GM12878 (cell line): ENCODE measurements at regions not wholly inside any gene's neighbourhood (a gene's known extent, or its start where the extent isn't known, plus 50 kb on each side); places are given as distances from the start of the nearest gene placed in this dataset.
A peak's percentile ranks its signal among the peaks of the same experiment; 100 is the strongest.

ENCODE experiments used
- ATAC-seq: fragments of 200-7000 bp; cut with Tn5 transposase; 3 replicates; pipeline ENCODE4 v1.9.1; 2020; ENCODE audit warnings: mild to moderate bottlenecking, moderate library complexity
- BruUV-seq: library from RNA; stranded (reverse); fragments of 400-500 nt; replicated peaks from 2 replicates; lab custom pipeline; 2021; lab: Mats Ljungman, UMichigan
- CTCF ChIA-PET: fragments of 300-600 bp; sonication (Branson Sonifier 250); formaldehyde crosslinking; extraction: SDS; loops from one replicate; lab custom pipeline; 2021; ENCODE audit warnings: inconsistent platforms; lab: Yijun Ruan, JAX
- POLR2A ChIA-PET: fragments of 350-600 bp; formaldehyde crosslinking; extraction: SDS; loops from one replicate; lab custom pipeline; 2021; ENCODE audit warnings: inconsistent platforms; lab: Charles Lee
- RAD21 ChIA-PET: fragments of 300-600 bp; sonication (Branson Sonifier 250); formaldehyde crosslinking; loops from one replicate; lab custom pipeline; 2023; ENCODE audit warnings: antibody characterized with exemption; ENCODE audit not compliant: unreplicated experiment; lab: Charles Lee
- SMC1A ChIA-PET: fragments of 300-600 bp; sonication (Branson Sonifier 250); formaldehyde crosslinking; loops from one replicate; lab custom pipeline; 2023; ENCODE audit not compliant: unreplicated experiment, uncharacterized antibody; lab: Charles Lee
- DNase-seq: peaks from one replicate; pipeline ENCODE4 v3.0.0-alpha.2; 2011; ENCODE audit warnings: low read depth, low spot score
- FAIRE-seq: peaks from 3 replicates; lab custom pipeline; 2011; peaks lifted over from hg19 to GRCh38; lab: Jason Lieb, UNC
- H2AFZ ChIP-seq: 2 replicates; pipeline ENCODE4 v1.6.0; 2011; ENCODE audit warnings: low read depth, low read length, control low read depth; ENCODE audit not compliant: control insufficient read depth
- H3K27ac ChIP-seq: 2 replicates; pipeline ENCODE4 v1.5.1; 2011; ENCODE audit warnings: control low read depth; ENCODE audit not compliant: control insufficient read depth, insufficient read depth
- H3K27me3 ChIP-seq, 2 experiments: replicated peaks in 1 of 2; 2 replicates each; pipeline versions ENCODE4 v1.6.0 to v1.6.1; 2011; ENCODE audit warnings: low read length in 1 of 2; ENCODE audit not compliant: control insufficient read depth in 2 of 2, insufficient read depth in 2 of 2
- H3K36me3 ChIP-seq, 2 experiments: 2 replicates each; pipeline ENCODE4 v1.5.1; 2011; ENCODE audit warnings: low read length in 1 of 2; ENCODE audit not compliant: control insufficient read depth in 2 of 2, insufficient read depth in 2 of 2
- H3K4me1 ChIP-seq: 2 replicates; pipeline ENCODE4 v1.6.1; 2011; ENCODE audit warnings: mild to moderate bottlenecking, low read length, moderate library complexity, mixed read lengths; ENCODE audit not compliant: control insufficient read depth, insufficient read depth
- H3K4me2 ChIP-seq: 2 replicates; pipeline ENCODE4 v1.6.0; 2011; ENCODE audit warnings: control low read depth; ENCODE audit not compliant: control insufficient read depth, insufficient read depth
- H3K4me3 ChIP-seq: fragments of 200-600 bp; sonication (generic); 2 replicates; pipeline ENCODE4 v1.5.1; 2016
- H3K79me2 ChIP-seq: 2 replicates; pipeline ENCODE4 v1.6.0; 2011; ENCODE audit warnings: low read length; ENCODE audit not compliant: control insufficient read depth, insufficient read depth
- H3K9ac ChIP-seq: 2 replicates; pipeline ENCODE4 v1.8.0; 2011; ENCODE audit warnings: low read length, control low read depth, mixed read lengths; ENCODE audit not compliant: control insufficient read depth, insufficient read depth
- H3K9me3 ChIP-seq: replicated peaks from 3 replicates; pipeline ENCODE4 v1.5.1; 2011; ENCODE audit warnings: mild to moderate bottlenecking, low read length; ENCODE audit not compliant: control insufficient read depth, insufficient read depth
- H4K20me1 ChIP-seq: 2 replicates; pipeline ENCODE4 v1.6.0; 2011; ENCODE audit not compliant: control insufficient read depth, insufficient read depth
- CTCF ChIP-seq, 3 experiments: IDR thresholded peaks in 2 of 3; conservative IDR thresholded peaks in 1 of 3; 2 replicates each; pipeline ENCODE4 v1.5.1; 2011; ENCODE audit warnings: low read depth in 3 of 3, low read length in 3 of 3, mild to moderate bottlenecking in 3 of 3, control low read depth in 2 of 3, moderate library complexity in 2 of 3, inconsistent platforms in 1 of 3, mixed read lengths in 1 of 3; ENCODE audit not compliant: control insufficient read depth in 2 of 3, insufficient read depth in 1 of 3; ENCODE audit errors: extremely low read depth in 1 of 3
- E2F4 ChIP-seq: IDR thresholded peaks from 2 replicates; pipeline ENCODE4 v1.6.1; 2012; ENCODE audit warnings: low read depth, low read length, improper control_type of control experiment
- ETV6 ChIP-seq, 2 experiments: fragments of 450-650 bp in 1 of 2; IDR thresholded peaks in 1 of 2; conservative IDR thresholded peaks in 1 of 2; 2 replicates each; pipeline ENCODE4 v1.6.1; 2014; ENCODE audit warnings: antibody characterized with exemption in 1 of 2, borderline replicate concordance in 1 of 2, low read depth in 1 of 2, mild to moderate bottlenecking in 1 of 2, moderate library complexity in 1 of 2
- MEF2B ChIP-seq: fragments of 450-650 bp; IDR thresholded peaks from 2 replicates; pipeline ENCODE4 v1.6.1; 2018; ENCODE audit warnings: mild to moderate bottlenecking, moderate library complexity; ENCODE audit not compliant: partially characterized antibody, poor library complexity, severe bottlenecking
- MXI1 ChIP-seq: fragments of 150-350 bp; IDR thresholded peaks from 2 replicates; pipeline ENCODE4 v1.6.1; 2011; ENCODE audit warnings: low read depth, mild to moderate bottlenecking, inconsistent platforms, low read length, improper control_type of control experiment
- RAD21 ChIP-seq: IDR thresholded peaks from 2 replicates; pipeline ENCODE4 v1.6.1; 2011; ENCODE audit warnings: mild to moderate bottlenecking, low read depth, low read length, moderate library complexity; ENCODE audit not compliant: insufficient read depth
- SMC3 ChIP-seq: IDR thresholded peaks from 2 replicates; pipeline ENCODE4 v1.6.1; 2011; ENCODE audit warnings: low read length, improper control_type of control experiment, borderline replicate concordance
- TCF7 ChIP-seq: IDR thresholded peaks from 2 replicates; pipeline ENCODE4 v1.6.1; 2014; ENCODE audit warnings: antibody characterized with exemption, borderline replicate concordance
- ZZZ3 ChIP-seq: IDR thresholded peaks from 2 replicates; pipeline ENCODE4 v1.6.1; 2011; ENCODE audit warnings: low read depth; ENCODE audit not compliant: control insufficient read depth, insufficient read length
- WGBS: methylation state at CpG from one replicate; pipeline ENCODE4 v1.1.6; 2016; ENCODE audit warnings: low lambda C conversion rate; ENCODE audit not compliant: insufficient replicate concordance, insufficient coverage; ENCODE audit errors: missing lambda C conversion rate; 5-methylcytosine and 5-hydroxymethylcytosine counted together
- in situ Hi-C: fragments of 300-500 bp; cut with MboI; formaldehyde crosslinking; loops from 9 replicates; pipeline ENCODE4 v1.14.3; 2018; ENCODE audit warnings: mixed read lengths
- intact Hi-C: fragments of 100-400 bp; cut with micrococcal nuclease; formaldehyde crosslinking; loops from one replicate; pipeline ENCODE4 v1.14.2; 2022; ENCODE audit not compliant: unreplicated experiment

- TF ChIP-seq E2F4 (no peak), MXI1 (peak; percentile 26; the same call in 1 of the 2 replicates), ETV6 (conservative IDR thresholded peaks at IDR 0.05 in 1 of 2, IDR thresholded peaks at IDR 0.05 in 1 of 2; ENCODE audit: borderline replicate concordance in 1 of 2, low read depth in 1 of 2) (peak in 1 of 2 experiments; percentile 22; a peak in 1 of 4 replicates)
Measured at GRCh38 chr9:1939926-1940368, 75.2 kb upstream of the SMARCA2 start (continued).

DNA sequence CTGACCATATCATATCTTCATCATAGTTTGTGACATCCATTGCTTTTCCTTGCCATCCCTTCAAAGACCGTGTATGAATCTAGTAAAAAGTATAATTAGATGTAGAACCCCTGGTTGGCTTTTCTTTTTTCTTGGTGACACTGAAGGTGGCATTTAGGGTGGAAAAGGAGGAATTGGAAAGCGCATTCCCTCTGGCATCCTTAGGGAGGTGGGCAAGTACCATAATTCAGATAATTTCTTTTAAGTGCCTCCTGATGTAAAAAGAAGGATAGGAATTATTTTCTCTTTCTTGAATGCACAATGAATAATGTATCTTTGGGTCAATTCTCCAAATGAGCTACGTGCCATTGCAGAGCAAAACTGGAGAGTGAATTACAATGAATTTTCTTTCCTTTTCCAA is 73.2 kb upstream of the SMARCA2 start:
- CTCF ChIA-PET = interaction anchor here (0.9 to 5.8 kb wide), 17 partner anchors 12 to 857 kb away, joined by 3 to 94 read pairs (median 4); partner anchors contain the start of gene SMARCA2
- Histone ChIP-seq H4K20me1 (no peaks in the 10 kb centered on the region), H2AFZ (no peak overlapping the region), H3K9me3 (peaks cover 2% of the 10 kb centered on the region; the same call in 1 of the 3 replicates), H3K79me2 (no peaks in the 10 kb centered on the region), H3K9ac (no peak overlapping the region), H3K27ac (no peak overlapping the region), H3K27me3 (no peaks in the 10 kb centered on the region), H3K4me1 (peaks cover 25% of the 10 kb centered on the region), H3K4me3 (no peak overlapping the region), H3K36me3 (no peaks in the 10 kb centered on the region), H3K4me2 (no peak overlapping the region)
- DNase-seq (no peak), ATAC-seq (no peak), FAIRE-seq (no peak)
- intact Hi-C loops = loop anchor here (2.0 to 5.0 kb wide), 3 partner anchors 113 to 235 kb away; no protein-coding TSS in a partner anchor
- in situ Hi-C loops = no loop called here
- TF ChIP-seq TCF7 (no peak), ZZZ3 (no peak), SMC3 (peak; percentile 49; the same call in 1 of the 2 replicates), MEF2B (no peak), RAD21 (peak; percentile 68), CTCF (IDR thresholded peaks at IDR 0.05 in 2 of 3, conservative IDR thresholded peaks at IDR 0.05 in 1 of 3; ENCODE audit: control insufficient read depth in 2 of 3, extremely low read depth in 1 of 3, insufficient read depth in 1 of 3, low read depth in 3 of 3, low read length in 3 of 3) (peak; percentile 23 to 48 (median 32); a peak in 4 of 6 replicates)
- BruUV-seq = no TSS peak
- RAD21 ChIA-PET = interaction anchor here (1.0 to 4.8 kb wide), 14 partner anchors 12 to 786 kb away, joined by 3 to 37 read pairs (median 5); partner anchors contain the start of gene SMARCA2
- POLR2A ChIA-PET = interaction anchor here (1.1 to 1.2 kb wide), 2 partner anchors 12 to 73 kb away, joined by 3 to 4 read pairs; partner anchors contain the start of gene SMARCA2
- SMC1A ChIA-PET = interaction anchor here (0.6 to 6.9 kb wide), 20 partner anchors 22 to 340 kb away, joined by 3 to 90 read pairs (median 4); no protein-coding TSS in a partner anchor
- 88% methylated on average over 3 of the region's 3 CpGs for WGBS
